ENCODE measurements at regions not wholly inside any gene's neighbourhood (a gene's known extent, or its start where the extent isn't known, plus 50 kb on each side); places are given as distances from the start of the nearest gene placed in this dataset.

- no peak for DNase-seq (ENCODE audit: low read depth)
These were observed 365.7 kb upstream of the MAD2L1 start for GRCh38 chr4:120432301-120432860.

GRCh38 chr4:120431180-120431579 is 364.5 kb upstream of the MAD2L1 start:
- DNase-seq (ENCODE audit: low read depth): no peak

GRCh38 chr4:120418146-120418545 is 351.5 kb upstream of the MAD2L1 start:
- peak; percentile 3 for DNase-seq (ENCODE audit: low read depth)

GRCh38 chr4:120415896-120416295 is 349.2 kb upstream of the MAD2L1 start:
- no peak for DNase-seq (ENCODE audit: low read depth)

GRCh38 chr4:120406960-120407359 is 340.3 kb upstream of the MAD2L1 start:
- no peak for DNase-seq (ENCODE audit: low read depth)

- no peak for DNase-seq (ENCODE audit: low read depth)
These were observed 336.6 kb upstream of the MAD2L1 start for GRCh38 chr4:120403296-120403695.

GRCh38 chr4:120400441-120400840 is 333.8 kb upstream of the MAD2L1 start:
- DNase-seq (ENCODE audit: low read depth): no peak

GRCh38 chr4:120399826-120400225 is 333.2 kb upstream of the MAD2L1 start:
- DNase-seq (ENCODE audit: low read depth): no peak

GRCh38 chr4:120395746-120396145 is 329.1 kb upstream of the MAD2L1 start:
- no peak for DNase-seq (ENCODE audit: low read depth)

GRCh38 chr4:120355881-120356280 is 289.2 kb upstream of the MAD2L1 start:
- no peak for DNase-seq (ENCODE audit: low read depth)

- DNase-seq (ENCODE audit: low read depth): no peak
These were observed 287.7 kb upstream of the MAD2L1 start for GRCh38 chr4:120354381-120354780.

GRCh38 chr4:120353235-120353634 is 286.6 kb upstream of the MAD2L1 start:
- DNase-seq (ENCODE audit: low read depth): no peak

- DNase-seq (ENCODE audit: low read depth): no peak
These were observed 286.1 kb upstream of the MAD2L1 start for GRCh38 chr4:120352739-120353138.

- DNase-seq (ENCODE audit: low read depth): no peak
These were observed 282.3 kb upstream of the MAD2L1 start for GRCh38 chr4:120348948-120349347.

- DNase-seq (ENCODE audit: low read depth): no peak
These were observed 281.9 kb upstream of the MAD2L1 start for GRCh38 chr4:120348521-120348920.

- DNase-seq (ENCODE audit: low read depth): peak; percentile 20
These were observed 265.1 kb upstream of the MAD2L1 start for GRCh38 chr4:120331486-120332370.

- DNase-seq (ENCODE audit: low read depth): no peak
These were observed 262.7 kb upstream of the MAD2L1 start for GRCh38 chr4:120329386-120329785.

- peak; percentile 32 for DNase-seq (ENCODE audit: low read depth)
These were observed 260.6 kb upstream of the MAD2L1 start for GRCh38 chr4:120327276-120327675.

GRCh38 chr4:120319046-120319767 is 252.6 kb upstream of the MAD2L1 start:
- DNase-seq (ENCODE audit: low read depth): no peak

- no peak for DNase-seq (ENCODE audit: low read depth)
These were observed 251.7 kb upstream of the MAD2L1 start for GRCh38 chr4:120318196-120318846.

- DNase-seq (ENCODE audit: low read depth): no peak
These were observed 251.1 kb upstream of the MAD2L1 start for GRCh38 chr4:120317713-120318112.

GRCh38 chr4:120316416-120316815 is 249.8 kb upstream of the MAD2L1 start:
- DNase-seq (ENCODE audit: low read depth): no peak
